ENCODE measurements at regions not wholly inside any gene's neighbourhood (a gene's known extent, or its start where the extent isn't known, plus 50 kb on each side); places are given as distances from the start of the nearest gene placed in this dataset.
"Not testable (repeated sequence)": the region's sequence is repeated elsewhere in the genome, so short reads cannot be mapped to it uniquely, and the experiment has no call there.

DNA sequence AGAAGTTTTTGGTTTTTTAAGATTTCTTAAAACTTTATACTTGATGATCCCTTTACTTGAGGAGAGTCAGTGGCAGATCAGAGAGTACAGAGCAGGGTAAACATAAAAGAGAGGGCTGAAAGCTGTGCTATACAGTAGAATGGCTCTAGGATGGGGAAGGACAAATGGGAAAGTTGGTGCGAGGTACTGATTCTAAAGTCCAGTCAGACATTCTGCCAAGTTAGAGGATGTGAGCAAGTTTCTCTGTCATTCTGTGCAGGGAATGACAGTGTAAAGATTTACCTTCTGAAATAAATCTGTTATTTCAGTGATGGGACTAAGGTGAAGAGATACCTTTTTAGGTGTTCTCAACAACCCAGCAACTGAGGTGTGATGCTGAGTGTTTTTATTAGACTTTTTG lies 100.1 kb upstream of the GBE1 start:
- no peaks in the 10 kb centered on the region for H3K4me1 ChIP-seq (ENCODE audit: control insufficient read depth, insufficient read depth, low read length)
- H3K27ac ChIP-seq (ENCODE audit: low read depth, low read length): no peak overlapping the region
- H3K4me3 ChIP-seq (ENCODE audit: low read length): no peak overlapping the region
- no peaks in the 10 kb centered on the region for H3K27me3 ChIP-seq (ENCODE audit: control insufficient read depth, insufficient read depth, low read length)
- no peaks in the 10 kb centered on the region for H3K36me3 ChIP-seq (ENCODE audit: control insufficient read depth, insufficient read depth, low read length)
- H3K9ac ChIP-seq (ENCODE audit: low read length): no peak overlapping the region

DNA sequence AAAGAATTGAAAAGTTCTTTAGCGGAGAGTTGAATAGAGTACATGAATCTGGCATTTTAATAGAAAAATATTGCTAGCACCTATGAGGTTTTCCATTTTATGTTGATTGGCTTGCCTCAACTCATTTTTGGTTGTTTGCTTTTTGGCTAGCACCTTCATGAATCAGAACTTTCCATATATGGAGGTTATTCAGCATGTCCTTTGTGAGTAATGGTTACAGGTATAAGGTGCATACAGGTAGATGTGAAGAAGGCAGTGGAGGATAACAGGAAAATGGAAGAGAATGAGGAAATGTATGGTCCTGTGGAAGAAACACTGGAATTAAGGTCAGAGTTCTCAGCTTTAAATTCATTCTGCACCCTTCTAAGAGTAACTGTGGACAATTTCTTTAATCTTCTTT lies 98.1 kb upstream of the GBE1 start:
- H3K27me3 ChIP-seq (ENCODE audit: control insufficient read depth, insufficient read depth, low read length): no peaks in the 10 kb centered on the region
- no peak overlapping the region for H3K4me3 ChIP-seq (ENCODE audit: low read length)
- H3K27ac ChIP-seq (ENCODE audit: low read depth, low read length): no peak overlapping the region
- H3K4me1 ChIP-seq (ENCODE audit: control insufficient read depth, insufficient read depth, low read length): no peaks in the 10 kb centered on the region
- H3K36me3 ChIP-seq (ENCODE audit: control insufficient read depth, insufficient read depth, low read length): no peaks in the 10 kb centered on the region
- no peak overlapping the region for H3K9ac ChIP-seq (ENCODE audit: low read length)

- H3K27ac ChIP-seq (ENCODE audit: low read depth, low read length): no peak overlapping the region
- no peak overlapping the region for H3K9ac ChIP-seq (ENCODE audit: low read length)
- H3K4me1 ChIP-seq (ENCODE audit: control insufficient read depth, insufficient read depth, low read length): no peaks in the 10 kb centered on the region
- H3K4me3 ChIP-seq (ENCODE audit: low read length): no peak overlapping the region
- H3K27me3 ChIP-seq (ENCODE audit: control insufficient read depth, insufficient read depth, low read length): no peaks in the 10 kb centered on the region
- H3K36me3 ChIP-seq (ENCODE audit: control insufficient read depth, insufficient read depth, low read length): no peaks in the 10 kb centered on the region
Measured at GRCh38 chr3:81853431-81853830, 92.0 kb upstream of the GBE1 start.

GRCh38 chr3:81851176-81851575 lies 89.7 kb upstream of the GBE1 start:
- H3K36me3 ChIP-seq (ENCODE audit: control insufficient read depth, insufficient read depth, low read length): no peaks in the 10 kb centered on the region
- H3K4me1 ChIP-seq (ENCODE audit: control insufficient read depth, insufficient read depth, low read length): no peaks in the 10 kb centered on the region
- H3K9ac ChIP-seq (ENCODE audit: low read length): no peak overlapping the region
- no peak overlapping the region for H3K27ac ChIP-seq (ENCODE audit: low read depth, low read length)
- H3K27me3 ChIP-seq (ENCODE audit: control insufficient read depth, insufficient read depth, low read length): no peaks in the 10 kb centered on the region
- H3K4me3 ChIP-seq (ENCODE audit: low read length): no peak overlapping the region

DNA sequence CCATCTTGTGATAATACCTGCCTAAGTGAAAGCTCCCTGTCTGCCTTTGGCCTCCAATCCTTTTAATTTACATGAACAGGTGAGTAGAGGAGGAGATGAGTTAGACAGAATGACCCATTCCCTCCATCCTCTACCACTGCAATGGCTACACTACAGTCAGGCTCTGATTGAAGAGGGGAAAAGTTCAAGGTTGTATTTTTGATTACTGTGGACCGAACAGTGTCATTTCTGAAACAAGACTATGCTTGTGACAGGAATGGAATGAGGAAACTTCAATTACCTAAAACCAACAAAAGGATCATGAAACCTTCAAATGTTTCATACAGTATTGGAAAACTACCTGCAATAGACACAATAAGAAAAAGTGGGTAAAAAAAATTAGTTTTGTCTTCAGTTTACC lies 85.5 kb upstream of the GBE1 start:
- no peak overlapping the region for H3K27ac ChIP-seq (ENCODE audit: low read depth, low read length)
- H3K9ac ChIP-seq (ENCODE audit: low read length): no peak overlapping the region
- no peaks in the 10 kb centered on the region for H3K4me1 ChIP-seq (ENCODE audit: control insufficient read depth, insufficient read depth, low read length)
- H3K4me3 ChIP-seq (ENCODE audit: low read length): no peak overlapping the region
- no peaks in the 10 kb centered on the region for H3K27me3 ChIP-seq (ENCODE audit: control insufficient read depth, insufficient read depth, low read length)
- H3K36me3 ChIP-seq (ENCODE audit: control insufficient read depth, insufficient read depth, low read length): no peaks in the 10 kb centered on the region

DNA sequence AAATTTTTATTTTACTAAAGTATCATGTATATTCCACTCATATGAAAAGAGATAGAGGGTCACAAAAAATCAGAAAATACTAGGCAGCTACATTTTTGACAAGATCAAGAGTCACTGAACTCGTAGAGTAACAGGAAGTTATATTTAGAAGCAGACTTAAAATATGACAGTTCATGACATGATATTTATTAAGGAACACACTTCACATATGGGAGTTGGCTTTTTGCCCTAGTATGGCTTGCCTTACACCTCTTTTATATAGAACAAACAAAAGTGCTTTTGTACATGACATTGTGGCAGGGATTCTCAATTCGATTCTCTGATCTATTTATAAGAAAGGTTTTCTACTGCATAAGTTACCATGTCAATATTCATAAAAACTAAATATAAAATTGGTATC lies 80.1 kb upstream of the GBE1 start:
- H3K4me1 ChIP-seq (ENCODE audit: control insufficient read depth, insufficient read depth, low read length): no peaks in the 10 kb centered on the region
- H3K27me3 ChIP-seq (ENCODE audit: control insufficient read depth, insufficient read depth, low read length): no peaks in the 10 kb centered on the region
- H3K36me3 ChIP-seq (ENCODE audit: control insufficient read depth, insufficient read depth, low read length): no peaks in the 10 kb centered on the region
- no peak overlapping the region for H3K9ac ChIP-seq (ENCODE audit: low read length)
- H3K4me3 ChIP-seq (ENCODE audit: low read length): no peak overlapping the region
- H3K27ac ChIP-seq (ENCODE audit: low read depth, low read length): no peak overlapping the region

GRCh38 chr3:81839504-81840094 lies 78.2 kb upstream of the GBE1 start:
- H3K4me3 ChIP-seq (ENCODE audit: low read length): no peak overlapping the region
- no peak overlapping the region for H3K27ac ChIP-seq (ENCODE audit: low read depth, low read length)
- H3K9ac ChIP-seq (ENCODE audit: low read length): no peak overlapping the region
- no peaks in the 10 kb centered on the region for H3K27me3 ChIP-seq (ENCODE audit: control insufficient read depth, insufficient read depth, low read length)
- no peaks in the 10 kb centered on the region for H3K4me1 ChIP-seq (ENCODE audit: control insufficient read depth, insufficient read depth, low read length)
- no peaks in the 10 kb centered on the region for H3K36me3 ChIP-seq (ENCODE audit: control insufficient read depth, insufficient read depth, low read length)

DNA sequence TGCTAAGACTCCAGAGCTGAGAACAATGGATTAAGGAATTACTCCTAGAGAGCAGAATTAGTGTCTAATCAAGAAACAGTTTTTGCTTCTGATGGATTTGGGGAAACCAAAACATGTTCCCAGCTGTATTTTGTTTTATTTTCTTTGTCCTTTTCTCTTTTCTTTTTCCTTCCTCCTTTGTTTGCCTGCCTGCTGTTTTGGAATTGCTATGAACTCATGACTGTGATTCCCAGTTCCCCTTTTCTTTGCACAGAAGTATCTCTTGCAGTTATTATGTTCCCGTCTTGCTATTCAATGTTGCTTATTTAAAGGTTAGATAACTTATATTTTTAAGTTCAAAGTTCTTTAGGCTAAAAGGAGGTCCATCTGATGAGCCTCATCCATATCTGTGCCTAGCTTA lies 77.0 kb upstream of the GBE1 start:
- no peaks in the 10 kb centered on the region for H3K4me1 ChIP-seq (ENCODE audit: control insufficient read depth, insufficient read depth, low read length)
- H3K27me3 ChIP-seq (ENCODE audit: control insufficient read depth, insufficient read depth, low read length): no peaks in the 10 kb centered on the region
- no peak overlapping the region for H3K4me3 ChIP-seq (ENCODE audit: low read length)
- no peak overlapping the region for H3K27ac ChIP-seq (ENCODE audit: low read depth, low read length)
- no peak overlapping the region for H3K9ac ChIP-seq (ENCODE audit: low read length)
- H3K36me3 ChIP-seq (ENCODE audit: control insufficient read depth, insufficient read depth, low read length): no peaks in the 10 kb centered on the region

GRCh38 chr3:81837071-81837593 lies 75.7 kb upstream of the GBE1 start:
- Histone ChIP-seq H3K27ac (ENCODE audit: low read depth, low read length) (no peak overlapping the region), H3K4me3 (ENCODE audit: low read length) (no peak overlapping the region), H3K9ac (ENCODE audit: low read length) (no peak overlapping the region), H3K27me3 (ENCODE audit: control insufficient read depth, insufficient read depth, low read length) (no peaks in the 10 kb centered on the region), H3K36me3 (ENCODE audit: control insufficient read depth, insufficient read depth, low read length) (no peaks in the 10 kb centered on the region), H3K4me1 (ENCODE audit: control insufficient read depth, insufficient read depth, low read length) (no peaks in the 10 kb centered on the region)

GRCh38 chr3:81829937-81830336 lies 68.5 kb upstream of the GBE1 start:
- H3K36me3 ChIP-seq (ENCODE audit: control insufficient read depth, insufficient read depth, low read length): no peaks in the 10 kb centered on the region
- H3K27me3 ChIP-seq (ENCODE audit: control insufficient read depth, insufficient read depth, low read length): no peaks in the 10 kb centered on the region
- no peak overlapping the region for H3K27ac ChIP-seq (ENCODE audit: low read depth, low read length)
- no peak overlapping the region for H3K9ac ChIP-seq (ENCODE audit: low read length)
- no peaks in the 10 kb centered on the region for H3K4me1 ChIP-seq (ENCODE audit: control insufficient read depth, insufficient read depth, low read length)
- H3K4me3 ChIP-seq (ENCODE audit: low read length): no peak overlapping the region

GRCh38 chr3:81829272-81829671 lies 67.8 kb upstream of the GBE1 start:
- not testable (repeated sequence) for H3K27me3 ChIP-seq (ENCODE audit: control insufficient read depth, insufficient read depth, low read length); H3K4me3 ChIP-seq (ENCODE audit: low read length); H3K27ac ChIP-seq (ENCODE audit: low read depth, low read length); H3K36me3 ChIP-seq (ENCODE audit: control insufficient read depth, insufficient read depth, low read length); H3K4me1 ChIP-seq (ENCODE audit: control insufficient read depth, insufficient read depth, low read length); H3K9ac ChIP-seq (ENCODE audit: low read length)

GRCh38 chr3:81823882-81824395 lies 62.5 kb upstream of the GBE1 start:
- H3K4me1 ChIP-seq (ENCODE audit: control insufficient read depth, insufficient read depth, low read length): no peaks in the 10 kb centered on the region
- no peaks in the 10 kb centered on the region for H3K27me3 ChIP-seq (ENCODE audit: control insufficient read depth, insufficient read depth, low read length)
- H3K9ac ChIP-seq (ENCODE audit: low read length): no peak overlapping the region
- no peak overlapping the region for H3K27ac ChIP-seq (ENCODE audit: low read depth, low read length)
- H3K36me3 ChIP-seq (ENCODE audit: control insufficient read depth, insufficient read depth, low read length): no peaks in the 10 kb centered on the region
- H3K4me3 ChIP-seq (ENCODE audit: low read length): no peak overlapping the region

DNA sequence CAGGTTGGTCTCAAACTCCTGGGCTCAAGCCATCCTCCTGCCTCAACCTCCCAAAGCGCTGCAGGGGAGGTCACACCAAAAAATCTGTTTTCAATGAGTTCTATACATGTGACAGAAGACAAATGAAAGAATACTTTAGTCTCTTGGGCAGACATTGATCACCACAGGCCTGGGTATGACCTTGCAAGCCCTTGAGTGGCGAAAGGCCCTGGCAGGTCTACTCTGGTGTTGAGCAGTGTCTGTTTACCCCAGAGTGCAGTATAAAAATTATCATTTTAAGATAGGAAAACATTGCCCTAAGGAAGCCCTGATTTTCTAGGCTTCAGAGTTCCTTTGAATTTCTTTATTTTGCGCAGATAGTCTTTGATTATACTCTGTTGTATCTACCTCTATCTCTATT lies 61.6 kb upstream of the GBE1 start:
- Histone ChIP-seq H3K27me3 (ENCODE audit: control insufficient read depth, insufficient read depth, low read length) (no peaks in the 10 kb centered on the region), H3K36me3 (ENCODE audit: control insufficient read depth, insufficient read depth, low read length) (no peaks in the 10 kb centered on the region), H3K4me1 (ENCODE audit: control insufficient read depth, insufficient read depth, low read length) (no peaks in the 10 kb centered on the region), H3K9ac (ENCODE audit: low read length) (no peak overlapping the region), H3K4me3 (ENCODE audit: low read length) (no peak overlapping the region), H3K27ac (ENCODE audit: low read depth, low read length) (no peak overlapping the region)
